Breast epithelium (tissue), 4 donors: ENCODE measurements at regions not wholly inside any gene's neighbourhood (a gene's known extent, or its start where the extent isn't known, plus 50 kb on each side); places are given as distances from the start of the nearest gene placed in this dataset.

ENCODE experiments used
- DNase-seq, 2 donors: peaks; one replicate each; pipeline ENCODE4 v3.0.0-alpha.2; 2019; ENCODE audit warnings: low spot score in 2 of 2
- H3K27ac ChIP-seq, 2 donors: fragments of 200-600 bp; sonication (generic) in 1 of 2; one replicate each; pipeline ENCODE4 v1.5.1; 2016 to 2019; ENCODE audit warnings: mild to moderate bottlenecking in 1 of 2
- H3K27me3 ChIP-seq, 2 donors: fragments of 200-600 bp; sonication (generic) in 1 of 2; one replicate each; pipeline versions ENCODE4 v1.5.1 to v1.6.0; 2017 to 2019; ENCODE audit warnings: control low read depth in 1 of 2, mild to moderate bottlenecking in 1 of 2
- H3K36me3 ChIP-seq: fragments of 200-600 bp; one replicate; pipeline ENCODE4 v1.5.1; 2019
- H3K4me1 ChIP-seq, 2 donors: fragments of 200-600 bp; sonication (generic); one replicate each; pipeline ENCODE4 v1.5.1; 2016 to 2019; ENCODE audit warnings: control low read depth in 1 of 2
- H3K4me3 ChIP-seq, 3 donors: fragments of 200-600 bp; sonication (generic); 1 replicate in 2 of 3; 2 replicates in 1 of 3; pipeline ENCODE4 v1.5.1; 2016 to 2019; ENCODE audit warnings: mild to moderate bottlenecking in 3 of 3, moderate library complexity in 2 of 3
- H3K9me3 ChIP-seq, 2 donors: fragments of 200-600 bp; sonication (generic) in 1 of 2; one replicate each; pipeline ENCODE4 v1.5.1; 2016 to 2019; ENCODE audit warnings: control low read depth in 1 of 2
- POLR2A ChIP-seq: fragments of 450-650 bp; IDR thresholded peaks from one replicate; pipeline ENCODE4 v1.6.1; 2016; ENCODE audit warnings: antibody characterized with exemption, mild to moderate bottlenecking, moderate library complexity
- POLR2AphosphoS5 ChIP-seq, 3 donors: sonication (generic); formaldehyde crosslinking; IDR thresholded peaks; one replicate each; pipeline ENCODE4 v1.6.1; 2017; ENCODE audit warnings: antibody characterized with exemption in 3 of 3
- intact Hi-C: fragments of 100-400 bp; cut with DNase I; formaldehyde crosslinking; loops from one replicate; pipeline ENCODE4 v1.15.1; 2023; ENCODE audit warnings: low total_unique reads
- TF ChIP-seq, protein P1 (sequence below), 3 donors: fragments of 450-650 bp; IDR thresholded peaks; one replicate each; pipeline ENCODE4 v1.5.1; 2016 to 2017; ENCODE audit warnings: antibody characterized with exemption in 3 of 3, mild to moderate bottlenecking in 3 of 3, moderate library complexity in 3 of 3

GRCh38 chr14:106302661-106303060, 776.3 kb downstream of the TMEM121 start:
- Histone ChIP-seq H3K9me3 (peaks cover 0 to 4% of the 10 kb centered on the region in 2 donors), H3K4me1 (no peaks in the 10 kb centered on the region), H3K27me3 (no peaks in the 10 kb centered on the region), H3K27ac (no peak overlapping the region), H3K4me3 (no peak overlapping the region), H3K36me3 (no peaks in the 10 kb centered on the region)
- DNase-seq = no peak
- intact Hi-C loops = no loop called here
- TF ChIP-seq, protein P1, sequence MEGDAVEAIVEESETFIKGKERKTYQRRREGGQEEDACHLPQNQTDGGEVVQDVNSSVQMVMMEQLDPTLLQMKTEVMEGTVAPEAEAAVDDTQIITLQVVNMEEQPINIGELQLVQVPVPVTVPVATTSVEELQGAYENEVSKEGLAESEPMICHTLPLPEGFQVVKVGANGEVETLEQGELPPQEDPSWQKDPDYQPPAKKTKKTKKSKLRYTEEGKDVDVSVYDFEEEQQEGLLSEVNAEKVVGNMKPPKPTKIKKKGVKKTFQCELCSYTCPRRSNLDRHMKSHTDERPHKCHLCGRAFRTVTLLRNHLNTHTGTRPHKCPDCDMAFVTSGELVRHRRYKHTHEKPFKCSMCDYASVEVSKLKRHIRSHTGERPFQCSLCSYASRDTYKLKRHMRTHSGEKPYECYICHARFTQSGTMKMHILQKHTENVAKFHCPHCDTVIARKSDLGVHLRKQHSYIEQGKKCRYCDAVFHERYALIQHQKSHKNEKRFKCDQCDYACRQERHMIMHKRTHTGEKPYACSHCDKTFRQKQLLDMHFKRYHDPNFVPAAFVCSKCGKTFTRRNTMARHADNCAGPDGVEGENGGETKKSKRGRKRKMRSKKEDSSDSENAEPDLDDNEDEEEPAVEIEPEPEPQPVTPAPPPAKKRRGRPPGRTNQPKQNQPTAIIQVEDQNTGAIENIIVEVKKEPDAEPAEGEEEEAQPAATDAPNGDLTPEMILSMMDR (IDR thresholded peaks at IDR 0.05) = no peak
- TF ChIP-seq POLR2AphosphoS5 (IDR thresholded peaks at IDR 0.05) (no peak), POLR2A (no peak)

GRCh38 chr14:106304271-106304670, 777.9 kb downstream of the TMEM121 start:
- Histone ChIP-seq H3K27me3 (no peaks in the 10 kb centered on the region), H3K4me1 (no peaks in the 10 kb centered on the region), H3K36me3 (no peaks in the 10 kb centered on the region), H3K4me3 (no peak overlapping the region), H3K27ac (no peak overlapping the region), H3K9me3 (no peaks in the 10 kb centered on the region)
- DNase-seq = no peak
- intact Hi-C loops = no loop called here
- TF ChIP-seq, protein P1 (IDR thresholded peaks at IDR 0.05) = no peak
- TF ChIP-seq POLR2AphosphoS5 (IDR thresholded peaks at IDR 0.05) = no peak
- TF ChIP-seq POLR2A = no peak

DNA sequence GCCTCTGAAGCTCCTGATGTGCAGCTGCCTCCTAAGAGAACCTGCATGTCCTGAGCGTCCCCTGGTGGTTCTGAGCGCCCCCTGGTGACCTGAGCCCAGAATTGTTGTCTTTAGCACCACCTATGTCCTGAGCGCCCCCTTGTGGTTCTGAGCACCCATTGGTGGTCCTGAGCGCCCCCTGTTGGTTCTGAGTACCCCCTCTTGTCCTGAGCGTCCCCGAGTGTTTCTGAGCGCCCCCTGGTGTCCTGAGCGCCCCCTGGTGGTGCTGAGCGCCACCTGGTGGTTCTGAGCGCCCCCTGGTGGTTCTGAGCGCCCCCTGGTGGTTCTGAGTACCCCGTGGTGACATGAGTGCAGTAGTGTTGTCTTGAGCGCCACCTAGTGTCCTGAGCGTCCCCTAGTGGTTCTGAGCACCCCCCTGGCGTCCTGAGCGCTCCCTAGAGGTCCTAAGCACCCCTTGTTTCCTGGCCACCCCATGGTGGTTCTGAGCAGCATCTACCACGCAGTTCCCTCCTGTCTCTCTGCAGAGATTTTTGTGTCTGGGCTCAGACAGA, 782.5 kb downstream of the TMEM121 start:
- Histone ChIP-seq H3K4me3 (no peak overlapping the region), H3K27me3 (no peaks in the 10 kb centered on the region), H3K27ac (no peak overlapping the region), H3K9me3 (no peaks in the 10 kb centered on the region), H3K4me1 (no peaks in the 10 kb centered on the region), H3K36me3 (no peaks in the 10 kb centered on the region)
- intact Hi-C loops = no loop called here
- TF ChIP-seq POLR2A (no peak), POLR2AphosphoS5 (IDR thresholded peaks at IDR 0.05) (no peak)
- TF ChIP-seq, protein P1 (IDR thresholded peaks at IDR 0.05) = no peak
- DNase-seq = no peak

DNA sequence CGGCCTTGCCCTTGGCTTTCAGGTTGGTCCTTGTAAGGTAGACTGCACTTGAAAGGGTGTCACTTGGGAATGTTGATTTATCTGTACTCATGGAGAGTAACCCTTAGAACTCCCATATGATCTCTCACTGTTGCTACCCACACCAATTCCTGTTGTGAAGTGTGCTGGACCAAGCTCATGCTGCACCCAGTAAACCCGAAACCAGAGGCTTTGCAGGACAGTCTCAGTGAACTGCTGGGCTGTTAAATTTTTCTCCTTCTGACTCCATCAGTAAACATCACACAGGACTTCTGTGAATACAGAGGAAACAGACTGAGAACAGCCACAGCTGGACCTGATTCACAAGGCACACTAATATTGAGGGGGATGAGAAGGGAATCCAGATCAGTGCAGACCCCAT, 783.0 kb downstream of the TMEM121 start:
- no peak overlapping the region for H3K27ac ChIP-seq
- H3K27me3 ChIP-seq = no peaks in the 10 kb centered on the region
- no peaks in the 10 kb centered on the region for H3K9me3 ChIP-seq
- H3K4me3 ChIP-seq = no peak overlapping the region
- no peaks in the 10 kb centered on the region for H3K36me3 ChIP-seq
- TF ChIP-seq, protein P1 (IDR thresholded peaks at IDR 0.05) = no peak
- no peak for TF ChIP-seq POLR2A
- TF ChIP-seq POLR2AphosphoS5 (IDR thresholded peaks at IDR 0.05) = no peak
- DNase-seq = no peak
- intact Hi-C loops = no loop called here
- H3K4me1 ChIP-seq = no peaks in the 10 kb centered on the region

DNA sequence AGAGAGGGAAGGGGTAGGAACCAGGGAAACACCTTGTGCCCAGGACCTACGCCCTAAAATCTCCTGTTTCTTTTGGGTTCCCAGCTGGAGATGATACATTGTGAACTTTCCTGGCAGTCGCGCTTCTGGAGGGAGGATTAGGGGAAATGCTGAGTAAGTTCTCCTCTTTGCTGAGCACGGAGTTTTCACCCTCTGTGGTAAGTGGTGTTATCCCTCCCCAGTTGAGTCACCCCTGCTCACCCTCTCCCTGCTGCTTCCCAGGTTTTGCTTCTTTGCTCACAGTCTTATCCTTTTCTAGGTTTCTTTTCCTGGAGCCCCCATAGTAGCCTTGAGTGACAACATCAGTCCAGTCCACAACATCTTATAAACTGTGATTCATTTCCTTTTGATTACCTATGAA, 789.1 kb downstream of the TMEM121 start:
- H3K27me3 ChIP-seq = peaks cover 0 to 6% of the 10 kb centered on the region in 2 donors
- H3K4me3 ChIP-seq = no peak overlapping the region
- H3K36me3 ChIP-seq = no peaks in the 10 kb centered on the region
- DNase-seq = no peak
- H3K27ac ChIP-seq = no peak overlapping the region
- intact Hi-C loops = no loop called here
- H3K9me3 ChIP-seq = no peaks in the 10 kb centered on the region
- no peaks in the 10 kb centered on the region for H3K4me1 ChIP-seq
- TF ChIP-seq POLR2AphosphoS5 (IDR thresholded peaks at IDR 0.05) (no peak), POLR2A (no peak)
- TF ChIP-seq, protein P1 (IDR thresholded peaks at IDR 0.05) = no peak
